H1 (cell line): ENCODE measurements at regions not wholly inside any gene's neighbourhood (a gene's known extent, or its start where the extent isn't known, plus 50 kb on each side); places are given as distances from the start of the nearest gene placed in this dataset.

Source experiments
- CTCF ChIA-PET: fragments of 300-600 bp; sonication (Branson Sonifier 250); formaldehyde crosslinking; loops from one replicate; lab custom pipeline; 2021; ENCODE audit not compliant: partially characterized antibody; lab: Charles Lee
- POLR2A ChIA-PET: fragments of 300-600 bp; sonication (Branson Sonifier 250); formaldehyde crosslinking; loops from one replicate; lab custom pipeline; 2021; ENCODE audit warnings: inconsistent platforms; ENCODE audit not compliant: partially characterized antibody; lab: Charles Lee
- DNase-seq, 2 experiments: peaks; one replicate each; pipeline versions ENCODE4 v3.0.0 to v3.0.0-alpha.2; 2010 to 2022; ENCODE audit warnings: low spot score in 2 of 2, low read depth in 1 of 2, mixed read lengths in 1 of 2
- FAIRE-seq: peaks from 2 replicates; lab custom pipeline; 2011; peaks lifted over from hg19 to GRCh38; lab: Jason Lieb, UNC
- H2AFZ ChIP-seq: 2 replicates; pipeline ENCODE4 v1.8.1; 2012; ENCODE audit warnings: low read length, inconsistent platforms
- H2AK5ac ChIP-seq: 2 replicates; pipeline ENCODE4 v1.6.1; 2013; ENCODE audit warnings: low read depth, low read length
- H2BK120ac ChIP-seq: replicated peaks from 2 replicates; pipeline ENCODE3; 2013; ENCODE audit warnings: low read depth, low read length, inconsistent platforms
- H2BK12ac ChIP-seq: 2 replicates; pipeline ENCODE4 v1.6.1; 2013; ENCODE audit warnings: low read depth, low read length
- H2BK15ac ChIP-seq: 2 replicates; pipeline ENCODE4 v1.6.1; 2013; ENCODE audit warnings: low read length
- H2BK20ac ChIP-seq: 2 replicates; pipeline ENCODE4 v1.6.1; 2013; ENCODE audit warnings: low read length
- H2BK5ac ChIP-seq: 2 replicates; pipeline ENCODE4 v1.6.1; 2013; ENCODE audit warnings: low read depth, low read length
- H3K14ac ChIP-seq: 2 replicates; pipeline ENCODE4 v1.6.1; 2013; ENCODE audit warnings: inconsistent platforms; ENCODE audit not compliant: insufficient read length
- H3K18ac ChIP-seq: 2 replicates; pipeline ENCODE4 v1.6.1; 2013; ENCODE audit warnings: low read length; ENCODE audit errors: extremely low read depth
- H3K23ac ChIP-seq: 2 replicates; pipeline ENCODE4 v1.6.1; 2013; ENCODE audit warnings: inconsistent platforms; ENCODE audit not compliant: insufficient read length
- H3K23me2 ChIP-seq: 2 replicates; pipeline ENCODE4 v1.6.1; 2013; ENCODE audit warnings: low read depth, low read length
- H3K27ac ChIP-seq: 2 replicates; pipeline ENCODE4 v1.6.1; 2011; ENCODE audit warnings: low read depth, low read length, inconsistent platforms
- H3K27me3 ChIP-seq, 4 experiments: replicated peaks in 1 of 4; 1 replicate in 1 of 4; 2 replicates in 3 of 4; pipeline versions ENCODE4 v1.6.1 to v1.8.1; 2011 to 2013; ENCODE audit warnings: low read length in 3 of 4, mild to moderate bottlenecking in 3 of 4, inconsistent platforms in 2 of 4, mixed read lengths in 2 of 4, moderate library complexity in 1 of 4; ENCODE audit not compliant: control insufficient read depth in 3 of 4, insufficient read depth in 3 of 4; ENCODE audit errors: extremely low read depth in 1 of 4
- H3K36me3 ChIP-seq, 4 experiments: 2 replicates each; pipeline versions ENCODE4 v1.6.1 to v1.8.1; 2011 to 2013; ENCODE audit warnings: mild to moderate bottlenecking in 4 of 4, low read length in 3 of 4, moderate library complexity in 2 of 4, control low read depth in 1 of 4, inconsistent platforms in 1 of 4; ENCODE audit not compliant: insufficient read depth in 4 of 4, control insufficient read depth in 2 of 4
- H3K4ac ChIP-seq: replicated peaks from 2 replicates; pipeline ENCODE3; 2013; ENCODE audit warnings: low read length, low read depth, mixed read lengths, inconsistent platforms; ENCODE audit not compliant: insufficient read length
- H3K4me1 ChIP-seq, 4 experiments: replicated peaks in 1 of 4; 1 replicate in 1 of 4; 2 replicates in 3 of 4; pipeline versions ENCODE4 v1.6.1 to v1.8.1; 2011 to 2013; ENCODE audit warnings: low read length in 3 of 4, inconsistent platforms in 2 of 4, mixed read lengths in 1 of 4; ENCODE audit not compliant: insufficient read depth in 4 of 4, control insufficient read depth in 3 of 4
- H3K4me2 ChIP-seq, 2 experiments: 2 replicates each; pipeline versions ENCODE4 v1.6.1 to v1.8.1; 2011 to 2013; ENCODE audit warnings: low read depth in 2 of 2, low read length in 2 of 2, control low read depth in 1 of 2, inconsistent platforms in 1 of 2, mild to moderate bottlenecking in 1 of 2; ENCODE audit not compliant: insufficient read depth in 1 of 2
- H3K4me3 ChIP-seq, 4 experiments: fragments of 200-600, 300-600 bp in 1 of 4; sonication (generic), shearing (Covaris generic), sonication (Bioruptor Twin) in 1 of 4; 2 replicates each; pipeline versions ENCODE4 v1.5.1 to v1.8.1; 2011 to 2016; ENCODE audit warnings: low read length in 4 of 4, low read depth in 3 of 4, control low read depth in 2 of 4, inconsistent platforms in 2 of 4, mild to moderate bottlenecking in 2 of 4, mixed read lengths in 1 of 4, moderate library complexity in 1 of 4; ENCODE audit not compliant: insufficient read depth in 2 of 4; ENCODE audit errors: extremely low read depth in 1 of 4
- H3K56ac ChIP-seq: replicated peaks from 2 replicates; pipeline ENCODE3; 2013; ENCODE audit warnings: low read depth, mild to moderate bottlenecking, mixed read lengths, low read length, inconsistent platforms; ENCODE audit not compliant: insufficient read length
- H3K79me1 ChIP-seq: 2 replicates; pipeline ENCODE4 v1.6.1; 2013; ENCODE audit warnings: low read depth, low read length, control low read depth
- H3K79me2 ChIP-seq, 2 experiments: 2 replicates each; pipeline versions ENCODE4 v1.6.1 to v1.8.1; 2012 to 2013; ENCODE audit warnings: low read length in 2 of 2, mild to moderate bottlenecking in 2 of 2, inconsistent platforms in 1 of 2; ENCODE audit not compliant: insufficient read depth in 2 of 2, control insufficient read depth in 1 of 2
- H3K9ac ChIP-seq, 4 experiments: replicated peaks in 1 of 4; 1 replicate in 1 of 4; 2 replicates in 3 of 4; pipeline versions ENCODE4 v1.6.1 to v1.8.1; 2011 to 2013; ENCODE audit warnings: low read depth in 3 of 4, low read length in 3 of 4, control low read depth in 2 of 4, mild to moderate bottlenecking in 2 of 4, moderate library complexity in 2 of 4, inconsistent platforms in 1 of 4; ENCODE audit errors: extremely low read depth in 1 of 4
- H3K9me3 ChIP-seq, 2 experiments: 2 replicates each; pipeline versions ENCODE4 v1.6.1 to v1.8.1; 2012 to 2013; ENCODE audit warnings: mild to moderate bottlenecking in 2 of 2, moderate library complexity in 2 of 2, control low read depth in 1 of 2, inconsistent platforms in 1 of 2, low read depth in 1 of 2, low read length in 1 of 2, mixed read lengths in 1 of 2; ENCODE audit not compliant: insufficient read depth in 2 of 2
- H4K20me1 ChIP-seq, 2 experiments: replicated peaks in 1 of 2; 2 replicates each; pipeline versions ENCODE3 to v1.8.1; 2011 to 2013; ENCODE audit warnings: inconsistent platforms in 2 of 2, low read length in 2 of 2, mild to moderate bottlenecking in 1 of 2; ENCODE audit not compliant: insufficient read depth in 2 of 2, control insufficient read depth in 1 of 2
- H4K5ac ChIP-seq: 2 replicates; pipeline ENCODE4 v1.6.1; 2013; ENCODE audit warnings: low read length, low read depth, mixed read lengths, inconsistent platforms; ENCODE audit not compliant: insufficient read length
- H4K8ac ChIP-seq: 2 replicates; pipeline ENCODE4 v1.8.0; 2013; ENCODE audit warnings: mild to moderate bottlenecking, moderate library complexity, low read length, inconsistent platforms; ENCODE audit not compliant: insufficient read depth; ENCODE audit errors: extremely low read depth
- H4K91ac ChIP-seq: replicated peaks from 2 replicates; pipeline ENCODE3; 2013; ENCODE audit warnings: low read length, mixed read lengths, inconsistent platforms; ENCODE audit not compliant: insufficient read length
- BRCA1 ChIP-seq: IDR thresholded peaks from 2 replicates; pipeline ENCODE4 v1.6.1; 2012; ENCODE audit warnings: low read depth, low read length, improper control_type of control experiment
- EGR1 ChIP-seq: IDR thresholded peaks from 2 replicates; pipeline ENCODE4 v1.6.1; 2011; ENCODE audit warnings: low read depth, low read length, borderline replicate concordance
- FOSL1 ChIP-seq: IDR thresholded peaks from 2 replicates; pipeline ENCODE4 v1.6.1; 2011; ENCODE audit warnings: mild to moderate bottlenecking, low read depth, low read length, moderate library complexity; ENCODE audit not compliant: insufficient read depth
- HDAC6 ChIP-seq: IDR thresholded peaks from one replicate; pipeline ENCODE4 v1.7.1; 2012; ENCODE audit warnings: low read depth, mild to moderate bottlenecking, inconsistent platforms, low read length, moderate library complexity
- MAFK ChIP-seq: IDR thresholded peaks from 2 replicates; pipeline ENCODE4 v1.6.1; 2012; ENCODE audit warnings: low read depth, mild to moderate bottlenecking, improper control_type of control experiment, low read length
- PHF8 ChIP-seq: fragments of 200-600 bp; sonication (generic); conservative IDR thresholded peaks from 2 replicates; pipeline ENCODE4 v1.7.1; 2012; ENCODE audit warnings: low read depth, mild to moderate bottlenecking, inconsistent platforms, low read length, moderate library complexity
- POLR2A ChIP-seq, 2 experiments: IDR thresholded peaks; 1 replicate in 1 of 2; 2 replicates in 1 of 2; pipeline ENCODE4 v1.6.1; 2011; ENCODE audit warnings: low read depth in 2 of 2, low read length in 2 of 2, mild to moderate bottlenecking in 2 of 2; ENCODE audit errors: control extremely low read depth in 1 of 2
- RNF2 ChIP-seq: fragments of 200-900, 300-1000 bp; sonication (generic); IDR thresholded peaks from 2 replicates; pipeline ENCODE4 v1.7.1; 2016; ENCODE audit warnings: borderline replicate concordance, low read depth, mild to moderate bottlenecking, antibody characterized with exemption, low read length; ENCODE audit not compliant: poor library complexity, severe bottlenecking; ENCODE audit errors: missing control alignments
- RXRA ChIP-seq: IDR thresholded peaks from 2 replicates; pipeline ENCODE4 v1.6.1; 2011; ENCODE audit warnings: low read depth, mild to moderate bottlenecking, low read length, moderate library complexity; ENCODE audit not compliant: insufficient read depth
- SP2 ChIP-seq: IDR thresholded peaks from 2 replicates; pipeline ENCODE4 v1.6.1; 2012; ENCODE audit warnings: mild to moderate bottlenecking, low read length, inconsistent platforms
- SUZ12 ChIP-seq: fragments of 200-600 bp; sonication (generic); IDR thresholded peaks from 2 replicates; pipeline ENCODE4 v1.6.1; 2012; ENCODE audit warnings: mild to moderate bottlenecking, inconsistent platforms, low read length, moderate library complexity, mixed read lengths
- TAF1 ChIP-seq: IDR thresholded peaks from 2 replicates; pipeline ENCODE4 v1.6.1; 2011; ENCODE audit warnings: mild to moderate bottlenecking, low read depth, low read length
- TAF7 ChIP-seq: optimal IDR thresholded peaks from 2 replicates; pipeline ENCODE3; 2011; ENCODE audit warnings: low read depth, mild to moderate bottlenecking, inconsistent platforms, low read length, moderate library complexity, borderline replicate concordance
- TBP ChIP-seq: IDR thresholded peaks from 2 replicates; pipeline ENCODE4 v1.6.1; 2011; ENCODE audit warnings: low read depth, low read length, improper control_type of control experiment
- TEAD4 ChIP-seq: IDR thresholded peaks from 2 replicates; pipeline ENCODE4 v1.6.1; 2012; ENCODE audit warnings: low read depth, low read length, inconsistent platforms, mixed read lengths
- ZNF274 ChIP-seq: IDR thresholded peaks from 2 replicates; pipeline ENCODE4 v1.7.0; 2012; ENCODE audit warnings: low read length, borderline replicate concordance; ENCODE audit errors: extremely low read depth
- WGBS, 2 experiments: shearing (Covaris generic) in 1 of 2; methylation state at CpG; one replicate each; pipeline versions ENCODE4 v1.1.6 to v1.1.7; 2013 to 2015; ENCODE audit warnings: low lambda C conversion rate in 2 of 2, mixed read lengths in 2 of 2, inconsistent platforms in 1 of 2, low coverage in 1 of 2, missing lambda C conversion rate in 1 of 2; ENCODE audit not compliant: insufficient replicate concordance in 2 of 2, insufficient coverage in 1 of 2, insufficient read length in 1 of 2; ENCODE audit errors: extremely low coverage in 1 of 2, missing lambda C conversion rate in 1 of 2; 5-methylcytosine and 5-hydroxymethylcytosine counted together

DNA sequence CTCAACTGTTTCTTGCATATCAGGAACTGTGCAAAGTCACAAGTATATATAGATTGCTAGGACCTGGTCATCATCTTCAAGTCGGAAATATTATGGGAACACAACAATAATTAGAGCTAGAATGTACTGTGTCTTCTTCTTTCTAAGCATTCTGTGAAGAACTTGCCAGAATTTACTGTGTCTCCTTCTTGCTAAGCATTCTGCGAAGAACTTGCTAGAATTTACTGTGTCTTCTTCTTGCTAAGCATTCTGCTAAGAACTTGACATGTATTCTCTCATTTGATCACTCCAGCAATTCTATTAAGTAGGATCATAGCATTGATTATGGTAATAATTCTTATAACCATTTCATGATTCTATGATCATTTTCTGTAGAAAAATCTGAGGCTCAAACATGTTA lies 231.7 kb downstream of the FOXL1 start:
- no peaks in the 10 kb centered on the region for H3K79me1 ChIP-seq
- POLR2A ChIA-PET, result interaction anchor here (1.6 kb wide), 1 partner anchor 17 kb away, joined by 3 read pairs; no protein-coding TSS in a partner anchor
- TF ChIP-seq RXRA, result no peak
- TF ChIP-seq EGR1, result no peak
- TF ChIP-seq SP2, result no peak
- no peak for TF ChIP-seq MAFK
- TF ChIP-seq TEAD4, result no peak
- no peak for TF ChIP-seq ZNF274
- no peak for TF ChIP-seq HDAC6
- TF ChIP-seq TAF1, result no peak
- no peak for TF ChIP-seq TBP
- no peak for TF ChIP-seq BRCA1
- TF ChIP-seq PHF8, result no peak
- TF ChIP-seq TAF7, result no peak
- no peak for TF ChIP-seq SUZ12
- TF ChIP-seq POLR2A (IDR thresholded peaks at IDR 0.05; ENCODE audit: control extremely low read depth in 1 of 2, low read depth in 2 of 2, low read length in 2 of 2), result no peak
- no peak for TF ChIP-seq FOSL1
- TF ChIP-seq RNF2, result no peak

More for the DNA sequence above, 231.7 kb downstream of the FOXL1 start:
- Histone ChIP-seq H3K4ac (no peak overlapping the region), H3K27ac (no peak overlapping the region), H2BK5ac (no peak overlapping the region), H3K23me2 (no peaks in the 10 kb centered on the region), H2BK120ac (no peak overlapping the region), H4K5ac (no peak overlapping the region), H3K4me3 (no peak overlapping the region), H3K9me3 (no peaks in the 10 kb centered on the region), H3K4me1 (peaks cover 3 to 8% (median 6%) of the 10 kb centered on the region in 4 experiments; a peak in 4 of 7 replicates), H2BK12ac (no peak overlapping the region), H3K56ac (no peak overlapping the region), H4K20me1 (no peaks in the 10 kb centered on the region), H2AFZ (no peak overlapping the region), H2AK5ac (no peak overlapping the region), H2BK20ac (no peak overlapping the region), H3K36me3 (no peaks in the 10 kb centered on the region), H3K4me2 (no peak overlapping the region), H3K18ac (no peak overlapping the region), H4K91ac (no peak overlapping the region), H3K23ac (no peak overlapping the region), H3K27me3 (peaks cover 0 to 9% (median 6%) of the 10 kb centered on the region in 4 experiments; a peak in 5 of 7 replicates), H3K79me2 (no peaks in the 10 kb centered on the region), H2BK15ac (no peak overlapping the region), H3K9ac (no peak overlapping the region), H3K14ac (no peak overlapping the region), H4K8ac (no peak overlapping the region)
- DNase-seq (no peak), FAIRE-seq (no peak)
- WGBS, 2 experiments, result 93% methylated on average over 2 of the region's 2 CpGs; no CpG with 5 or more reads in 1 of the 2 experiments
- CTCF ChIA-PET, result interaction anchor here (0.8 to 1.5 kb wide), 6 partner anchors 15 to 237 kb away, joined by 3 to 5 read pairs (median 3); no protein-coding TSS in a partner anchor
